H1 (cell line): ENCODE measurements at regions not wholly inside any gene's neighbourhood (a gene's known extent, or its start where the extent isn't known, plus 50 kb on each side); places are given as distances from the start of the nearest gene placed in this dataset.

Experiments
- ATF2 ChIP-seq: IDR thresholded peaks from 2 replicates; pipeline ENCODE4 v1.6.1; 2012; ENCODE audit warnings: low read length, inconsistent platforms
- CHD2 ChIP-seq: IDR thresholded peaks from 2 replicates; pipeline ENCODE4 v1.6.1; 2012; ENCODE audit warnings: low read length, improper control_type of control experiment
- CREB1 ChIP-seq: IDR thresholded peaks from 2 replicates; pipeline ENCODE4 v1.6.1; 2012; ENCODE audit warnings: inconsistent platforms
- CTCF ChIP-seq, 3 experiments: IDR thresholded peaks; 1 replicate in 2 of 3; 2 replicates in 1 of 3; pipeline versions ENCODE4 v1.5.1 to v1.6.1; 2011; ENCODE audit warnings: low read length in 3 of 3, mild to moderate bottlenecking in 3 of 3, inconsistent platforms in 2 of 3, low read depth in 1 of 3, moderate library complexity in 1 of 3; ENCODE audit not compliant: insufficient read depth in 1 of 3; ENCODE audit errors: control extremely low read depth in 1 of 3
- EGR1 ChIP-seq: IDR thresholded peaks from 2 replicates; pipeline ENCODE4 v1.6.1; 2011; ENCODE audit warnings: low read depth, low read length, borderline replicate concordance
- EP300 ChIP-seq, 2 experiments: IDR thresholded peaks; 1 replicate in 1 of 2; 2 replicates in 1 of 2; pipeline ENCODE4 v1.6.1; 2011 to 2012; ENCODE audit warnings: low read depth in 2 of 2, low read length in 2 of 2, mild to moderate bottlenecking in 2 of 2, borderline replicate concordance in 1 of 2, inconsistent platforms in 1 of 2, moderate library complexity in 1 of 2
- POLR2A ChIP-seq, 2 experiments: IDR thresholded peaks; 1 replicate in 1 of 2; 2 replicates in 1 of 2; pipeline ENCODE4 v1.6.1; 2011; ENCODE audit warnings: low read depth in 2 of 2, low read length in 2 of 2, mild to moderate bottlenecking in 2 of 2; ENCODE audit errors: control extremely low read depth in 1 of 2
- POLR2AphosphoS5 ChIP-seq: IDR thresholded peaks from 2 replicates; pipeline ENCODE4 v1.6.1; 2011; ENCODE audit warnings: low read depth, low read length
- TAF1 ChIP-seq: IDR thresholded peaks from 2 replicates; pipeline ENCODE4 v1.6.1; 2011; ENCODE audit warnings: mild to moderate bottlenecking, low read depth, low read length
- TEAD4 ChIP-seq: IDR thresholded peaks from 2 replicates; pipeline ENCODE4 v1.6.1; 2012; ENCODE audit warnings: low read depth, low read length, inconsistent platforms, mixed read lengths
- YY1 ChIP-seq: IDR thresholded peaks from 2 replicates; pipeline ENCODE4 v1.6.1; 2011; ENCODE audit warnings: low read depth, mild to moderate bottlenecking, low read length

- TF ChIP-seq YY1 = no peak
- no peak for TF ChIP-seq EP300 (IDR thresholded peaks at IDR 0.05; ENCODE audit: borderline replicate concordance in 1 of 2, low read depth in 2 of 2, low read length in 2 of 2)
- TF ChIP-seq TAF1 = no peak
- TF ChIP-seq POLR2AphosphoS5 = no peak
- TF ChIP-seq CHD2 = no peak
- TF ChIP-seq TEAD4 = no peak
- TF ChIP-seq CTCF (IDR thresholded peaks at IDR 0.05; ENCODE audit: control extremely low read depth in 1 of 3, insufficient read depth in 1 of 3, low read depth in 1 of 3, low read length in 3 of 3) = no peak
- no peak for TF ChIP-seq CREB1
- TF ChIP-seq EGR1 = no peak
- no peak for TF ChIP-seq ATF2
- no peak for TF ChIP-seq POLR2A (IDR thresholded peaks at IDR 0.05; ENCODE audit: control extremely low read depth in 1 of 2, low read depth in 2 of 2, low read length in 2 of 2)
Observed at GRCh38 chr4:134126955-134127354, 74.6 kb downstream of the PABPC4L start.
